Suppressor macrophage treated with lipopolysaccharide for 4 hours (primary cell): ENCODE measurements at regions not wholly inside any gene's neighbourhood (a gene's known extent, or its start where the extent isn't known, plus 50 kb on each side); places are given as distances from the start of the nearest gene placed in this dataset.

Source experiments
- DNase-seq: peaks from one replicate; pipeline ENCODE4 v3.0.0-alpha.2; 2020

- DNase-seq, result no peak
Measured at GRCh38 chrX:82912382-82912781, 595.7 kb upstream of the POU3F4 start.

GRCh38 chrX:82934980-82935379 is 573.1 kb upstream of the POU3F4 start:
- DNase-seq, result no peak

GRCh38 chrX:82945332-82945731 is 562.8 kb upstream of the POU3F4 start:
- no peak for DNase-seq

- no peak for DNase-seq
Measured at GRCh38 chrX:82961129-82961528, 547.0 kb upstream of the POU3F4 start.

- DNase-seq, result no peak
Measured at GRCh38 chrX:82973646-82974045, 534.4 kb upstream of the POU3F4 start.

GRCh38 chrX:82998163-82998562 is 509.9 kb upstream of the POU3F4 start:
- DNase-seq, result no peak

GRCh38 chrX:83004012-83004411 is 504.1 kb upstream of the POU3F4 start:
- no peak for DNase-seq

- DNase-seq, result peak; percentile 2
Measured at GRCh38 chrX:83008415-83008814, 499.7 kb upstream of the POU3F4 start.

GRCh38 chrX:83019258-83019657 is 488.8 kb upstream of the POU3F4 start:
- no peak for DNase-seq

GRCh38 chrX:83022020-83022419 is 486.1 kb upstream of the POU3F4 start:
- no peak for DNase-seq
